ENCODE measurements at regions not wholly inside any gene's neighbourhood (a gene's known extent, or its start where the extent isn't known, plus 50 kb on each side); places are given as distances from the start of the nearest gene placed in this dataset.

- TF ChIP-seq CTCF (IDR thresholded peaks at IDR 0.05) = no peak
- TF ChIP-seq CREM (CRISPR knock-in tag; IDR thresholded peaks at IDR 0.05) = no peak
- no peak for TF ChIP-seq USF2 (CRISPR knock-in tag; IDR thresholded peaks at IDR 0.05)
- no peak for TF ChIP-seq IRF2 (CRISPR knock-in tag; IDR thresholded peaks at IDR 0.05; ENCODE audit: borderline replicate concordance, low read depth)
- TF ChIP-seq USF1 (CRISPR knock-in tag; IDR thresholded peaks at IDR 0.05) = no peak
- TF ChIP-seq CREB1 (CRISPR knock-in tag; IDR thresholded peaks at IDR 0.05) = no peak
- no peak for TF ChIP-seq ZBTB43 (CRISPR knock-in tag; IDR thresholded peaks at IDR 0.05)
- no peak for TF ChIP-seq ATF3 (CRISPR knock-in tag; conservative IDR thresholded peaks at IDR 0.05)
- TF ChIP-seq GABPB1 (CRISPR knock-in tag; IDR thresholded peaks at IDR 0.05) = no peak
These were observed 477.0 kb upstream of the CHORDC1 start for GRCh38 chr11:90699791-90700400.
